NT2/D1 (cell line): ENCODE measurements at regions not wholly inside any gene's neighbourhood (a gene's known extent, or its start where the extent isn't known, plus 50 kb on each side); places are given as distances from the start of the nearest gene placed in this dataset.

Experiments
- SUZ12 ChIP-seq: IDR thresholded peaks from 2 replicates; pipeline ENCODE4 v1.6.1; 2011; ENCODE audit not compliant: insufficient read length, insufficient read depth; ENCODE audit errors: extremely low read depth
- YY1 ChIP-seq: IDR thresholded peaks from 2 replicates; pipeline ENCODE4 v1.6.1; 2011; ENCODE audit not compliant: insufficient read length, insufficient read depth

- TF ChIP-seq YY1 (no peak), SUZ12 (no peak)
Measured at GRCh38 chr4:64712590-64712989, 303.3 kb upstream of the TECRL start.
